Activated CD4-positive, alpha-beta T cell treated with anti-CD3 and anti-CD28 coated beads, Interleukin-10, Interleukin-2, amounts not matched to agents 100 ng/mL and 50 ng/mL, durations not matched to agents 16 hours and 8 hours (primary cell): ENCODE measurements at regions not wholly inside any gene's neighbourhood (a gene's known extent, or its start where the extent isn't known, plus 50 kb on each side); places are given as distances from the start of the nearest gene placed in this dataset.

Source experiments
- DNase-seq: peaks from one replicate; pipeline ENCODE4 v3.0.0-alpha.2; 2020

DNA sequence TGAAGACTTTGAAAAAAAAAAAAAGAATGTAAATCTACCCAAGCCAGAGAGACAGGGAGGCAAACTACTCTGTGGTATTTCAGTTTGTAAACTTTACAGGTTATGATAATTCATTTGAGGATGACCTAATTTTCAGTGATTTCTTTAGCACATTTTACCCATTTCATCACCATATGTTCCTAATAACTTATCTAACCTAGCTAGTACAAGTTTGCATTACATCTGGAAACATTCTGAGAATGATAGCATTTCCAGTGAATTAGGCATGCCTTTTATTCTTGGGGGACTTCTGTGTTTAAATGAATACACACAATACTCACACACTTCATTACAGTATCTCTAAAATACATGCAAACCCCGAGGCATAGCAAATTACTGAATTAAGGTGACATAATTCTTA is 1055.5 kb downstream of the PCDH18 start:
- no peak for DNase-seq

DNA sequence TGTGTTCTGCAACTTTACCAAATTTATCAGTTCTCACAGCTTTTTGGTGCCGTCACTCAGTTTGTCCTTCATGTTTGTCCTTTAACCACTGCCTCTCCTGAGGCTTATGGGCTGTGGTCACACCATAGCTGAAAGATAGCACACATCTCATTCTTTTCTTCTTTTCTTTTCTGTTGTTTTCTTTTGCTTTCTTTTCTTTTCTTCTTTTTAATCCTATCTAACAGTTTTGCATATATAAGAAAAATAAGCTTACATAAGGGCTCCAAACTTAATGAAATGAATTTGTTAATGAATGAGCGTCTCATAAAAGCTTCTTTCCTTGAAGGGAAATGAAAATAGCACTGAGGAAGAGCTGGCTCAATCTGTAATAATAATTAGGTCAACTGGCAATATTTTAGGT is 1061.2 kb downstream of the PCDH18 start:
- no peak for DNase-seq

DNA sequence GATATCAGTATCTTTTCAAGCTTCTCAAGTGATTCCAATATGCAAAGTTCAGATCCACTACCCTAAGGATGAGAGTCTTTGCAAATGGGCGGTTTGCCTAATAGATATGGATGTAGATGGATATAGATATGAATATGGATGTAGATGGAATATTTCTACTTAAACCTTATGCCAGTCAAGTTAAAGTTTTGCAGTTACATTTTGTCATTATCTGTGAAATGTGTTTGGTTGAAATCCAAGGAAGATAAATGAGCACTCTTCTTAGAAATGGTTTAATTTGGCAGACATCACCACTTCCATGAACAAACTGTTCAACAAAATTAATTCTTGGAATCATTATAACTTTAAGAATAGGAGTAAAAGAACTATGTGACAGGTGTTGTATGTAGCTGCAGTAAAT is 1066.6 kb downstream of the PCDH18 start:
- DNase-seq, result no peak

DNA sequence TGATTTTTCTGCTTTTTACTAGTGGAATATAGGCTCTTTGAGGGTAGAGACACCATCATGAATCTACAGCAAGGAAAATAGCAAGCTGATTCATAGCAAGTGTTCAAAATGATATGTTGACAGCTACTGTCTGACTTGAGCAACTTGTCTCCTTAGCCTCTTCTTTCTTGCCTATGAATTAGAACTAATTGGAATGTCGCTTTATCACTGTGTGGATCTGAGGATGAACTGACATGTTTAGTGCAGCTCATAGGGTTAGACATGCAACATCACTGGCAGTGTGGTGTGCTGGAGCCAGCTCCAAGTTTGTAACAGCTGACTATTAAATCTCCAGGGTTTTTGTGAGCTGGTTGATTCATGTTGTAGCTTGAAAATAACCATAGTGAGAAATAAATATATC is 1068.4 kb downstream of the PCDH18 start:
- DNase-seq, result no peak

DNA sequence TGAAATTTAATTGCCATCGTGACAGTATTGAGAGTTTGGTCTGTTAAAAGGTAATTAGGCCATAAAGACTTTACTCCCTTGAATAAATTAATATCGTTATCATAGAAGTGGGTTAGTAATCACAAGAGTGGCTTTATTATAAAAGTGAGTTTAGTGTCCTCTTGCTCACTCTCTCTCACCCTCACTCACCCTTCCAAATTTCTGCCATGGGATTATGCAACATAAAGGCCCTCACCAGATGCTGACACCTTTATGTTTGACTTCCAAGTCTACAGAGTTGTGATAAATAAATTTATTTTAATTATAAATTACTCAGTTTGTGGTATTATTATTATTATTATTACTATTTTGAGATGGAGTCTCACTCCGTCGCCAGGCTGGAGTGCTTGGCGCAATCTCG is 1070.8 kb downstream of the PCDH18 start:
- no peak for DNase-seq

DNA sequence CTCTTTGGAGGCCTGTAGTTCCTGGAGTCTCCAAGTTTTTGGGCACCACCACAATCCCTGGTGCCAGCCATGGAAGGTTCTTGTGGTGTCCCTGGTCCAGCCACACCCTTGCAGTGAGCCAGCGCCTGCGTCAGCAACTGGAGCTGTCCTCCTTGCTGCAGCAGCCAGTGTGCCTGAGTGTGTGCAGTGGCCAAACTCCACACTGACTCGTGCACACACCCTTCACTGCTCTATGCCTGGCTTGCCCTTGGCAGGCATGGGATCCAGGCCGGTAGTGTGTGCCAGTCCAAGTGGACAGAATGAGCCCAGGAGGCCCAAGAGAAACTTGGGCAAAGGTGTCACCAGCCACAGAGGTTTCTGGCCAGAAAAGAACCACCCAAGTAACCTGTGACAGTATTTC is 1074.0 kb downstream of the PCDH18 start:
- no peak for DNase-seq

DNA sequence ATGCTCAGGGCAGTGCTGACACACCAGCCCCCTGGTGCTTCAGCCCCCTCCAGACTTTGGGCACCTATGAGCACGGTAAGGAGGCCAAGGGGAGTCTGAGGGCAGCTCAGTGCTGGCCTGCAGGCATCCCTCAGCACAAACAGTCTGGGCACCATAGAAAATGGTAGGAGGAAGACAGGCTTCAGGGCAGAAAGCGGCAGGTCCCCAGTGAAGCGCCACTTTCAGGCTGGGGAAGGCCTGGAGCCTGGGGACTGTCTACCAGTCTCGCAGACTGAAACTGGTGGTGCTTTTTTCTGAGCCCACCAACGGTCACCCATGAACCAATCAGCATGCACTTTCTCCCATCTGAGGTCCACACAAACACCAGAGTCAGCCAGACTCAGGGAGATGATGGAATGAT is 1074.7 kb downstream of the PCDH18 start:
- DNase-seq, result no peak

DNA sequence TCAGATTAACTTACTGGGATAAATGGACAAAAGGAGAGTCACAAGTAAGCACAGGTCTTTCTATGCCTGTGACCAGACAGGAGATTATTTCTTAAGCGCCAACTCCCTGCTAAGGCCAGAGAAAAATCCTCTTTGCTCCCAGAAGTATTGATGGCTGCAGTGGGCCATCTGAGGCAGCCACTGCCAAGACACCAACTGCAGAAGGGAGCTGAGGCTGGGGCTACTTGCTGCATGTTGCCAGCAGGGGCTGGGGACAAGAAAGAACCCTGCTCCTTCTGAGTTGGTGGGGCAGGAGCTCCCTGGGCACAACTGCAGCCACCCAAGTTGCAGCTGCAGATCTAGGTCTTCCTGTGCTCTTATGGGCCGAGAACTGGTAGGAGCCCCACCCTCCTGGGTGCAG is 1075.3 kb downstream of the PCDH18 start:
- no peak for DNase-seq

DNA sequence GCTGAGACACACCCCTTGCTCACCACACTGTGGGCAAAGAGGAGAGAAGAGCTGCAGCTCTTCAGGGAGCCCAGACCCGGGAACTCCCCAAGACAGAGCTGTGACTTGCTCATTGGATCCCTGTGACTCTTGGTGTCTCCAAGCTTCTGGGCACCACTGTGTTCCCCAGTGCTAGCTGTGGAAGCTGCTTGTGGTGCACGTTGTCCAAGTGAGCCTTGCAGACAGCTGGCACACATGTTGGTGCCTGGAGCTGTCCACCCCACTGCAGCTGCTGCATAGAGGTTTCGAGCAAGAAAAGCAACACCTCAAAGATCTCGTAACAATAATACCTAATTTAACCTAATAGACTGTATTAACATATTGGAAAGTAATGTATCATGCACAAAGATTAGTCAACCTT is 1089.3 kb downstream of the PCDH18 start:
- no peak for DNase-seq

DNA sequence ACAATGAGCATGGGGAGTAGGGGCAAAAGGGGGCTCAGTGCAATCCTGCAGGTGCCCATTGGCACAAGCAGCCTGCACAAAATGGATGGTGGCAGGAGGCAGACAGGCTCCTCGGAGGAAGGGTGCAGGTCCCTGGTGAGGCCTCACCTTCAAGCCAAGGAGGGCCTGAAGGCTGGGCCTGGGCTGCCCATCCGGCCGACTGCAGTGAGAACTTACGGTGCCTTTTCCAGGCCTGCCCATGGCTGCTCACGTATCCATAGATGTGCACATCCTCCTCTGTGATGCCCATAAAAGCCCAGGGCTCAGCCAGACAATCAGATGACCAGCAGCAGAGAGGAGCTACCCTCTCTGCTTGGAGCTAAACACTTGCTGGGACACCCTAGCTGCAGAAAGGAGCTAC is 1089.8 kb downstream of the PCDH18 start:
- no peak for DNase-seq

DNA sequence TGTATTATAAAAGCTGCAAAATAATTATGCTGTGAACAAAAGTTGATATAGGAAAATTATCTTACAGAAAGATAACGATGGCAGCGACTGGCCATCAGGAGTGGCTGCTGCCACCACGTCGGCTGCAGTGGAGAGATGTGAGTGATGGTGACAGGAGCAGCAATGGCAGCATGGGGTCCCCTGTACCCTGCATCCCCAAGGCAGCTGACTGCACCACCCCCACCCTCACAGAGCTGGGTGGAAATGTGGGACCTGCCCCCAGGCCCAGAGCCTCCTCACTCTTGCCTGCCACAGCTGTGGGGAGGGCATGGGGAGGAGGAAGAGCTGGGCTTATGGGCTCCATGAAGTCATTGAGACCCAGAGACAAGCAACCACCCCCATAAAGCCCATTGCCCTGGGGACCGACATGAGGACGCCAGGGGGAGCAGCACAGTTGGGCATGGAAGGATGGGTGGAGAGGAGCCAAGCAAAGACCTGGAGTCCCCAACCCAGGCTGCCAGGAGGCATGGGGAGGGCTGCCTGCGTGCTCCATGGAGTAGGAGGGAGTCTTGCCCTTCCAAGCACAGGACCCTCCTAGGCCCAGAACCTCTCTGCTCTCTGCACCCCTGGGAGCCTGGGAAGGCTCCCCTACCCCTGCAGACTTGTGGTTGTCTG is 1090.5 kb downstream of the PCDH18 start:
- DNase-seq, result no peak

DNA sequence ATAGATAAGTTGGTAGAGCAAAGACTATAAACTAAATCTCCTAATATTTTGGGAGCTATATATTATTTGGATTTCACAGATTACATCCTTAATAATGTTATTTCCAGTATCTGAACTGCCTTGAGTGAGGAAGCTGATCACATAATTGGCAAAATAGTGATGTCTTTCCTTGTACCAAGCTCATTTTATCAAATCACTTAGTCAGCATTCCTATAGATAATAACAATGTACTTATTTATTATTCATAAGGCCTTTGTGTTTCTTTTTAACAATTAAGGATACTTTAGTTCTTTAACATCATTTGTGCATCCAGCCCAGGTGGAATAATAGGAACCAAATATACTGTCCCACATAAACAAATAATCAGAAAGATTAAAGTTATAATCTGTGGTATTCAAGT is 1093.6 kb downstream of the PCDH18 start:
- DNase-seq, result no peak

DNA sequence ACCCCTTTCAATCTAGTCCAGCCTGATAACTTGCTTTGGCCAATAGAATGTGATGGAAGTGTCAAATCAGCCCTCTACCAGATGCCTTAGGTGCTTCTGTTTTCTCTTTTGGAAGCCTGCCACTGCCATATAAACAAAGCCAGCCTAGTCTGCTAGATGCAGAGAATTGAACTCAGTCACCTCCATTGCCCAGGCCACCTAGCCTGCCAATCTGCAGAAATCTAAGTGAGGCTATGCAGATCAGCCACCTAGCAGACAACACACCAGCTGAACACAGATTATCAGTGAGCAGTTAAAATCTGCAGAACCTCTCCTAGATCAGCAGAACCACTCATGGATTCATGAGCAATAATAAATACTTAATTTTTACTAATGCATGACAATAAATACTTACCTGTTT is 1108.2 kb downstream of the PCDH18 start:
- DNase-seq, result no peak

DNA sequence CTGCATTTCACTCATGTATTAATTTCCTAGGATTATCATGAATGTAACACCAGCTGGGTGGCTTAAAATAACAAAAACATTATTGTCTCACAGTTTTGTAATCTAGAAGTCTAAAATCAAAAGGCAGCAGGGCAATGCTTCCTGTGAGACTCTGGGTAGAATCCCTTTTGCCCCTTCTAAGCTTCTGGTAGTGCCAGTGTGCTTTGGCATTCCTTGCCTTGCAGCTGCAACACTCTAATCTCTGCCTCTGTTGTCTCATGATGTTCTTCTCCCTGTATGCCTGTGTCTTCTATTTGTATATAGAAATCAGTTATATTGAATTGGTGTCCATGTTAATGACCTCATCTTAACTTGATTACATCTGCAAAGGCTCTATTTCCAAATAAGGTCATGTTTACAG is 1117.3 kb downstream of the PCDH18 start:
- no peak for DNase-seq

DNA sequence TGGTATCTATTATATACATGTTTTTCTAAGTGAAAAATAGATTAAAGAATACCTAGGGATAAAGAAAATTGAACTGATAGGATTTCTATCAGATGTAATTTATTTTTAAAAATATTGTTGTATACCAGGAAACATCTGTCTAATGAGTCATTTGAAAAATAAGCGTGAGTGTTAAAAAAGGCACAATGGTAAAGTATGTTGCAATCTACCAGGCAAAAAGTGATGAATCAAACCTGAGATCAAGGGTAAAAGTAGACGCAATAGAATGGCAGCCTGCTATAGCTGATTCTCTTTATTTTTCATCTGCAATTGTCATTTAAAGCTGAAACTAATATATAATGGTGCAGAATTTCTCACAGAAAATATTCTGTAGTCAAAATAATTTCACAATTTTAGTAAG is 1119.6 kb downstream of the PCDH18 start:
- no peak for DNase-seq

DNA sequence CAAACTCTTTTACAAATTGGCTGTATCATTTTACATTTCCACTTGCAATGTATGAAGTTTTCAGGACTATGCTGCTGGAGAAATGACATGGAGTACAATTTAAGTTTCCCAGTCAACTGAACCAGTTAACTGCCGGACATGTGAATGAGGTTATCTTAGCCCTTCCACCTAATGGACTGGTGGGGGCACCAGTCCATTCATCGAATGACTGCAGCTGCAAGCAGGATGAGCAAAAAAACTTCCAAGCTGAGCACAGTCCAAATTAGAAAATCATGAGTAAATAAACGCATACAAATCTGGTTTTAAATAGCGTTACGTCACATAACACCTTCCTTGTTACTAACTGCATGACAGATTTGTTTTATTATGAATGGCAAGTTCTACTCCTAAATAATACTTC is 1131.5 kb downstream of the PCDH18 start:
- DNase-seq, result no peak

DNA sequence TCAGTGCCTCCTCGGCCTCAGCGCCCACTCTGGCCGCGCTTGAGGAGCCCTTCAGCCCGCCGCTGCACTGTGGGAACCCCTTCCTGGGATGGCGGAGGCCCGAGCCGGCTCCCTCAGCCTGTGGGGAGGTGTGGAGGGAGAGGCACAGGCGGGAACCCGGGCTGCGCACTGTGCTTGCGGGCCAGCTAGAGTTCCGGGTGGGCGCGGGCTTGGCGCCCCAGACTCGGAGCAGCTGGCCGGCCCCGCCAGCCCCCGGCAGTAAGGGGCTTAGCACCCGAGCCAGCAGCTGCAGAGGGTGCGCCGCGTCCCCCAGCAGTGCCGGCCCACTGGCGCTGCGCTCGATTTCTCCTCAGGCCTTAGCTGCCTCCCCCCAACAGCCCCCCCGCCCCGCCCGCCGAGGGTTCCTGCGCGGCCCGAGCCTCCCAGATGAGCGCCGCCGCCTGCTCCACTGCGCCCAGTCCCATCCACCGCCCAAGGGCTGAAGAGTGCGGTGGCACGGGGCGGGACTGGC is 1137.0 kb downstream of the PCDH18 start:
- DNase-seq, result no peak

DNA sequence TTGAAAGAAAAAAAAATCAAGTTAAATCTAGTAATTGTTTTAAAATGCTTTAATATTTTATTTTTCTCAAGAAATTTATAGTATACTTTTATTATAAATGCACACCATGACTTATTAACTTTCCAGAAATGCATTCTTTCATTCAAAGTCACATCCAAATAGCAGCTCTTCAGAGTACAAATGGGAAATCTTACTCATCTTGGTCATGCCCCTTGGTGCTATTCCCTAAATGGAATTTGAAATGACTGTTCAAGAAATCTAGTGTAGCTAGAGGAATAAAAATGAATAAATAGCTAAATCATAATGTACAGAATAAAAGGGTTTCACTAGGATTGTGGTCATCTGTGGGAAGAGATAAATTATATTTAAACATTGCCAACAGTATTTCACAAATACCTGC is 1139.7 kb downstream of the PCDH18 start:
- DNase-seq, result no peak

DNA sequence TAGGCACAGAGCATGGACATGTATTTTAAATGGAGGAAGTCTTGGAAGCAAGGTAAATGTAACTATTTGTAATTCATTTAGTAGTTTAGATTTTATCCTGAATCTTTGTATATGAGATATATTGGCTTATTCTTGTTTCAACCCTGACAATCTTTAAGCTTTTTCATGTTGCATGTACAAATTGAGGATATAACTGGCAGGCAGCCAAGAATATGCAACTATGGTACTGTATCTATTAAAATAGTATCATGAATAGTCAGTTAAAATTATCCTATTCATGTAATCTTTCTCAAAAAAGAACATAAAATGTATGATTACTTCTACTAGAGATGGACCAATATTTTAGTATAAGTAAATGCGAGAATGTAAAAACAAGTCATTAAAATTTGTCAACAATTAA is 1141.5 kb downstream of the PCDH18 start:
- no peak for DNase-seq

DNA sequence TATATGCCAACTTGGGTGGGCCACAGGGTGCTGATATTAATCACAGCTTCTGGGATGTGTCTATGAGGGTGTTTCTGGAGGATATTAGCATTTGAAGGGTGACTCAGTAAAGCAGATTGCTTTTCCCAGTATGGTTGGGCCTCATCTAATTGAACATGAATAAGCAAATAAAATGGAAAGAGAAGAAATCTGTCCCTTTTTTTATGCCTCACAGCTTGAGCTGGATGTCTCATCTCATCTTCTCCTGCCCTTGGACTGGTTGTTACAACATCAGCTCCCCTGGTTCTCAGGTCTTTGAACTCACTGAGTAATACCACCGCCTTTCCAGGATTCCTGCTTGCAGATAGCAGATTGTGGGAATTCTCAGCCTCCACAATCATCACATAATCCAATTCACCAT is 1149.2 kb downstream of the PCDH18 start:
- DNase-seq, result no peak

DNA sequence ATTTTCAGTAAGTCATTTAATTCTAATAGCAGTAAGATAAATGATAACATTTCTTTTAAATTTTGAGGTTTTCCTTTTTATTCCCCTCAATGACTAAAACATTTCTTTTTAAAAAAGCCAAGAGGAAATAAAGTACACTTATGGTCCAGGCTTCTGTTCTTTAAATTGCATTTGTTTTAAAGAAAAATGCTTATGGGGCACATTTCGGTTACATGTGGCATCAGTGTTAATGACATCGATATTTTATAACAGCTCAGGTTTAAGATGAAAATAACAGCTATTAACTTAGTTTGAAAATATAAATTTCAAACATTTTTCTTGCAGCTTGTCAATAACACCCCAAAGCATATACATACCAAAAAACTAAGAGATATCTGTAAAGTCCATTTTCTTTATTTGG is 1161.1 kb downstream of the PCDH18 start:
- no peak for DNase-seq

DNA sequence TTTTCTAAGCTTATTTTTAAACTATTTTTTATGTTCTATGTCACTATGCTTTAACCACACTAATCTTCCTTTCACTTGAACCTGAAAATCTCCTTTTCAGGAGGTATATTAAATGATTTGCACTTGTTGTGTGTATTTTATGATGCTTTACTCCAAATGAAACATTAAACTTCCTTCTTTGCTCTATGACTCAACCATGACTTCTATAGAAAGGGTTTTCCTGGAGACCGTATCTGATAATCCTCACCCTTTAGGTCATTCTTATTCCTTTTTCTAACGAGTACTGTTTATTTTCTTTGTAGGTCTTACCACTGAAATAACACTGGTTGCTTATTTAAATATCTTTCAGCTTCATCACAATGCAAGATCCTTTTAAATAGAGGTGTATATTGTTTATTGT is 1163.2 kb downstream of the PCDH18 start:
- no peak for DNase-seq

DNA sequence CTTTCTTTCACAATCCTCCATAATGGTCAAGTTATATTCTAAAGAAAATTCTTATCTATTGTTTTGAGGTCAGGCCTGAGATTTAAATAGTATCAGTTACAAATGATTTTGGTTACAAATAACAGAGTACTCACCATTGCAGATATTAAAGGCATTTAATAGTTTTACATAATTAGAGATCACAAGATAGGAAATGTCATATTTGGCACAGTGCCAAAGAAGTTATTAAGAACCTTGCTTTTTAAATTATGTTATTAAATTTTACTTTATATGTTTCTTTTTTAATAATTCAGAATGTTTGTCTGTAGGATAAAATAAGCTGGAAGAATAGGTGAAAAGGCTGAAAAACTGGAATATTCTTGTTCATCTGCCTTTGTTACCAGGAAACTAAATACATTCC is 1174.7 kb downstream of the PCDH18 start:
- DNase-seq, result no peak

DNA sequence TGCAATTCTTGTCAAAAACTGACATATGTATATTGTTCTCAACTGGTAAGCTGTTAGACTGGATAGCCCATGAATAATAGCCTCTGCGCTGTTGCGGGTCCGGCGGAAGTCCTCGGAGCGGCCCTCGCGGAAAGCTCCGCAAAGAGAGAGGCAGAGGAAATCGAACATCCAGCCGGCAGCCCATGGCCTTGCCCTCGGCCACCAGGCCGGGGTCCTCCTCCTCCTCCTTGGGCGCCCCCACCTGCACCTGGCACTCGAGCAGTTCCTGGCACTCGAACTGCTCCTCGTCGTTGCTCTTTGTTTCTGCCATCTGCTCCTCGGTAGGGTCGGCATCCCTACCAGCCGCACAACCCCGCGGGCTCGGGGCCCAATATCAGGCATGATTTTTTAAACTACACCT is 1176.3 kb downstream of the PCDH18 start:
- DNase-seq, result no peak

DNA sequence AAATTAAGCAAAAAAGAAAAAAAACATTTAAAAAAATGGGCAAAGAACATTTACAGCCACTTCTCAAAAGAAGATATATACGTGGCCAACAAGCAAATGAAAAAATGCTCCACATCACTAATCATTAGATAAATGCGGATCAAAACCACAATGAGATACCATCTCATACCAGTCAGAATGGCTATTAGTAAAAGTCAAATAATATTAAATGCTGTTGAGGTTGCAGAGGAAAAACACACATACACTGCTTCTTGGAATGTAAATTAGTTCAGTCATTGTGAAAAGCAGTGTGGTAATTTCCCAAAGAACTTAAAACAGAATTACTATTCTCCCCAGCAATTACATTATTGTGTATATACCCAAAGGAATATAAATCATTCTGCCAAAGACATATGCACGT is 1189.0 kb downstream of the PCDH18 start:
- no peak for DNase-seq

DNA sequence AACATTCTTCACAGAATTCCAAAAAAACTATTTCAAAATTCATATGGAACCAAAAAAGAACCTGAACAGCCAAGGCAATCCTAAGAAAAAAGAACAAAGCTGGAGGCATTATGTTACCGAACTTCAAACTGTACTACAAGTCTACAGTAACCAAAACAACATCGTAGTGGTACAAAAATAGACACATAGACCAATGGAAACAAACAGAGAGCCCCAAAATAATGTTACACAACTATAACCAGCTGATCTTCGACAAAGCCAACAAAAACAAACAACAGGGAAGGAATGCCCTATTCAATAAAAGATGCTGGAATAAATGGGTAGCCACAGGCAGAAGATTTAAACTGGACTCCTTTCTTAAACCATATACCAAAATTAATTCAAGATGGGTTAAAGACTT is 1189.6 kb downstream of the PCDH18 start:
- DNase-seq, result no peak
